GM21786 (cell line): ENCODE measurements at regions not wholly inside any gene's neighbourhood (a gene's known extent, or its start where the extent isn't known, plus 50 kb on each side); places are given as distances from the start of the nearest gene placed in this dataset.

ENCODE experiments used
- ATAC-seq: cut with Tn5 transposase; IDR thresholded peaks from one replicate; pipeline ENCODE4 v1.9.1; 2021; ENCODE audit not compliant: unreplicated experiment

DNA sequence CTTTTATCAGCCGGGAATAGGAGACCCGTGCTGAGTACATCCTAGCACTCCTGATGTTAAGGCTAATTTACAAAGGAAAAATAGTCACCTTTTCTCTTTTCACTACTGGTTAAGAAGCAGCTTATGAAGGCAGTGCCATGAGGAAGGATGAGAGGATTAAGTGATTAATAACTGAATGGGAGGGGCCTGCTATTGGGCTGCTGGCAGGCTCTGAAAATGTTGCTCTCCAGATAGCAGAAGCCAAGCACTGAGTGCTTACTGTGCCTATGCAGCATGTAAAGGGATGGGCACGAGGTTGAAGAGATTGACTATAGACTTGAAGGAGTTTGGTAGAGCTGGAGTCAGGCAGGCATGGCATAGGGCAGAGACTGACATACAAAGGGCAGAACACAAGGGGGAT is 282.4 kb upstream of the THSD7B start:
- no peak for ATAC-seq

DNA sequence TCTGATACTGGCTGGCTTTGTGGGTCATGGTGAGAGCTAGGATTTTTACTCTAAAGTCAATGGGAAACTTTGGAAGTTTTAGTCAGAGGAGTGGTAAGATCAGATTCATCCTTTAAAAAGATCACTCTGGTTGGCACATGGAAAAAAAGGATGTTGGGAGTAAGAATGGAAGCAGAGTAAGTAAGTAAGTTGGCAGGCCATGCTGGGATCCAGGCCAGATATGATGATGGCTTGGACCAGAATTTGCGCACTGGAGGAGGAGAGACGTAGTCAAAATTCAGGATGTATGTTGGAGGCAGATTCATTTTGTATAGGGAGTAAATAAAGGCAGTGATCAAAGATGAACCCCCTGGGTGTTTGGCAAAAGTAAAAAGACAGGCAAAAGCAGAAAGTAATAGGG is 283.3 kb upstream of the THSD7B start:
- ATAC-seq: no peak

DNA sequence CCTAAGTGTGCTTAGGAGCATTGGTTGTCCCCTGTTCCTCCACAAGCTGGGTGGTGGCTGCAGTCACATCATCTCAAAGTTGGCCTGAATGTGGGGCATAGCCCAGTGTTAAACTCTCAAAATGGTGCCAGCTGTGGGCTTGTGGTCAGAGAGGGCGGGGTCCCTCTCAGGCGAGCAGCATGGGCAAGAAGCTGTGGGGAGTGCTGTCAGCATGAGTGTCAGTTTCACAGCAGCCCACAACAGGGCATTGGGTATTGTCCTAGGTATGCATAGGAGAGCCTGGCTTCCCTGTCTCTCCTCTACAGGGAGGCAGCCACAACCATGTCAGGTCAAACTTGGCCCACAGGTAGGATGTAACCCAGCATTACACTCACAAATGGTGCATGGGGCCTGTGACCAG is 285.6 kb upstream of the THSD7B start:
- ATAC-seq: no peak

DNA sequence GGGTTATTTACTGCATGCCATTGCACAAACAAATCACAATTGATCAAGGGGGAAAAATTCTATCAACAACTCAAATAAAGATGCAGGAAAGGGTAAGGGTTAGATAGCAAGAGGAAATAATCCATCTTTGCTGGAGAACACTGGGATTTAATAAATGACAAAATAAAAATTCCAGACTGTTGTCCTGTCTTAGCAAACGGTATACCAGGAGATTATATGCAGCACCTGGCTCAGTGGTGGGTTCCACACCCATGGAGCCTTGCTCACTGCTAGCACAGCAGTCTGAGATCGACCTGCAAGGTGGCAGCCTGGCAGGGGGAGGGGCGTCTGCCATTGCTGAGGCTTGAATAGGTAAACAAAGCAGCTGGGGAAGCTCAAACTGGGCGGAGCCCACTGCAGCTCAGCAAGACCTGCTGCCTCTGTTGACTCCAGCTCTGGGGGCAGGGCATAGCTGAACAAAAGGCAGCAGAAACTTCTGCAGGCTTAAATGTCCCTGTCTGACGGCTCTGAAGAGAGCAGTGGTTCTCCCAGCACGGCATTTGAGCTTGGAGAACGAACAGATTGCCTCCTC is 296.5 kb upstream of the THSD7B start:
- ATAC-seq: no peak

DNA sequence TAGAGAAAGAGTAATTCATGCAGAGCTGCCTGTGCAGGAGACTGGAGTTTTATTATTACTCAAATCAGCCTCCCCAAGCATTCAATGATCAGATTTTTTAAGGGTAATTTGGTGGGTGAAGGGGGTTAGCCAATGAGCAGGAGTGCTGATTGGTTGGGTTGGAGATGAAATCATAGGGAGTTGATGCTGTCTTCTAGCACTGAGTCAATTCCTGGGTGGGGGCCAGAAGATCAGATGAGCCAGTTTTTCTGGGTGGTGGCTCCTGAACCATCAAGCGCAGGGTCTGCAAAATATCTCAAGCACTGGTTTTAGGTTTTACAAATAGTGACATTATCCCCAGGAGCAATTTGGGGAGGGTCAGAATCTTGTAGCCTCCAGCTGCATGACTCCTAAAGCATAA is 312.8 kb upstream of the THSD7B start:
- no peak for ATAC-seq

DNA sequence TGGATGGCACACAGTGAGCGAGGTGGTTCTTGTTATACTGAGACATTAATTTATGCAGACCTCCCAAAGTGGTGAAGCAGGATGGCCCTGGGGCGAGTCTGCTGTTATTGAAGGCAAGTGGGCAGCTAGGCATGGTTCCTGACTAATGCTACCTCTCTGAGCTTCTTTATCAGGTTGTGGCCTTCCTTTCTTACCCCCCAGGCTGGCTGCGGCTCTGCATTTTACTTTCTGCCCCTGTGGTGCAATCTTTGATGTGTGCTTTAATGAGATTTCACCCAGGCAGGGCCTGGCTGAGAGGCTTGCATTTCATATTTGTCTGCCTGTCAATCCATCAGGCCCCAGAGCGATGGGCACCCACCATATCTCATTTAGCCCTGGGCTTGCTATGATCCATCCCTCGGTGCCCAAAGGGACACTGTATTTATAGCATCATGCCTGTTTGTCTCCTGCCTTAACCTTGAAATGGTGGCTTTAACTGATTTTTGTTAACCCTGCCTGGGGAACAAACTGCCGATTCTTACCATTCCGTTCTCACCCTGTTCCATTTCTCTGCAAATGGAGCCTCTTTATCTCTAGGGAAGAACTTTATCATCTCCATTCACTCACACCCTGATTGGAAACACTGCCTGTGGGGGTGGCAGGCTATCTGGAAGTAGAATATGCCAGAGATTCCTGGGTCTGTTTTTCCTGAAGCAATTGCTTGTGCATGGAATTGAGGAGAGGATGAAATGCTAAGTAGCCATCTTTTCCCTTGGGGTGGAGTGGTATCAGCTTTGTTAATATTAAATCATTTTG is 316.2 kb upstream of the THSD7B start:
- ATAC-seq: no peak

DNA sequence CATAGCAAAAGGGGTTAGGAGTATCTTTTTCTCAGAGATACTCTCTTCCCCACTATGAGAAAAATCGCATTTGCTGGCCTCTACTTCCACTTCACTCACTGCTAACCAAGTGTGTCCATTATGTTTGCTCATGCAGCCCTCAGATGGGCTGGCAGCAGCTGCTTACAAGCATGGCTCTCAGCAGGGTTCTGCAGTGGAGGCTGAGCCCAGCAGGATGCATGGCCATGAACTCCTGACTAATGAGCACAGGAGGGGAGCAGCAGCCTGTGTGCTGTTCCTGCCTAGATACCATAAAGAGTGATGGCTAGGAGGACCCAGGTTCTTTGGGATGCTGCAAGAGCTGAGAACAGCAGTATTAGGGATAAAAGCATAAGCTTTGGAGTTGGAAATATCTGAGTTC is 316.9 kb upstream of the THSD7B start:
- ATAC-seq: no peak

DNA sequence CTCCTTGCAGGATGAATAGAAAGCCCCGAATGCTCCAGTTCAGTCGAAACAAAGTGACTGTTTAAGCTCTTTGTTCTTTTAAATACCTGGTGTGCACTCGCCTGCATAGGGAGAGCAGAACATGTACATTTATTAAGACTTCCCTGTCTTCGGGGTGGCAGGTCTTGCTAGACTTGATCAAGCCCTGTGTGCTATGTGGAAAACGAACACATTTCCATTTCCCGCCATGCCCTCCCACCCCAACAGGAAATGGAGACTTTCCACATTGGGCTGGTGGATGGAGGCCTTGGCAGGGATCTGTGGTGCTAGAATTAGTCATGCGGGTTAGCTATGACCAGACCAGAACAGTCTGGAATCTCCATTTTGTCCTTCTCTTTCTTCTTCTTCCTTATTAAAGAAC is 321.0 kb upstream of the THSD7B start:
- ATAC-seq: no peak

DNA sequence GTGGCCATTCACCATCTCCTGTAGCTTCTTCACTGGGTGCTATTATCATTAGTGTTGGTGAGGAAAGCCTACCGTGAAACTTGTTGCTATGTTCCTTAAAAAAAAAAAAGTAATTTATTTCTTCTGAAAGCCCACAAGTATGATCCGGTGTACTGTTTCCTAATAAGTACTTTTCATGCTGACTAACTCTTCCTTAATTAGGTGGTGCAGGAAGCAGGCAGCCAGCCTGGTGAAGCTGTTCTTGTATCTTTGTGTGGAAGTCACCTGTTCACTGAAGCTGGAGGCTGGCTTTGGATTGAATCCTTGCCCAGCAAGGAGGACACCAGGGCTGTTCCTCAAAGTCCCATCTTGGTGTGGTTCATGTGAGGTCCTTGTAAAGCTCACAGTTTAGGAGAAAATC is 321.7 kb upstream of the THSD7B start:
- no peak for ATAC-seq

DNA sequence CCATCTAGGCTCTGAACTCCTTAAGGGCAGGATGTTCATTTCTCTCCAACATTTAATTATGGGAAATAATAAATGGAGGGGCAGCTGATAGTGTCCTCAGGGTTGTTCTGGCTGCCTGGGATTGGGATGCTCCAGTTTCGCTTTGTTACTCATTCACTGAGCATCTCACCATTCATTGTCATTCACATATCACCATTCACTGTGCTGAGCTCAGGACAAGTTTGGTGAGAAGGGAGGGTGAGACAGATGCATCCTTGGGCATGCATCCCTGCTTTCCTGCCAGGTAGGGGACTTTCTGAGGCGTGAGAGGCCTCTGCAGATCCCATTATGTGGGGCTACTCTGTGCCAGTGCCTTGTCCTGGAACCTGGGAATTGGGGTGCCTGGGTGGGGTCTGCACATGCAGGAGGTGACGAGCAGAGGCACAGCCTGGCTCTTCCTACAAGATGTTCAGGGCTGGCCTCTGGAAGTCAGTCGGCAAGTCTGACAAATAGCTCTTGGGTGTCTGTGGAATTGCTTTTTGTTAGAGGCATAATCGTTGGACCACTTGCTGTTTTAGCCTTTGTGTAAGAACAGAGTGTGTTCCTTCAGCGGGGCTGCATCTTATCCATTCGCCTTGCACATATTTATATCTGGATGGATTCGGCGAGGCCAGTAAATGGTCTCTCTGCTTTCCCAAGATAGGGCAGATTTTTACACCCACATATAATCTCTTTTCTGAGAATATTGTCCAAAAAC is 323.2 kb upstream of the THSD7B start:
- ATAC-seq: no peak

DNA sequence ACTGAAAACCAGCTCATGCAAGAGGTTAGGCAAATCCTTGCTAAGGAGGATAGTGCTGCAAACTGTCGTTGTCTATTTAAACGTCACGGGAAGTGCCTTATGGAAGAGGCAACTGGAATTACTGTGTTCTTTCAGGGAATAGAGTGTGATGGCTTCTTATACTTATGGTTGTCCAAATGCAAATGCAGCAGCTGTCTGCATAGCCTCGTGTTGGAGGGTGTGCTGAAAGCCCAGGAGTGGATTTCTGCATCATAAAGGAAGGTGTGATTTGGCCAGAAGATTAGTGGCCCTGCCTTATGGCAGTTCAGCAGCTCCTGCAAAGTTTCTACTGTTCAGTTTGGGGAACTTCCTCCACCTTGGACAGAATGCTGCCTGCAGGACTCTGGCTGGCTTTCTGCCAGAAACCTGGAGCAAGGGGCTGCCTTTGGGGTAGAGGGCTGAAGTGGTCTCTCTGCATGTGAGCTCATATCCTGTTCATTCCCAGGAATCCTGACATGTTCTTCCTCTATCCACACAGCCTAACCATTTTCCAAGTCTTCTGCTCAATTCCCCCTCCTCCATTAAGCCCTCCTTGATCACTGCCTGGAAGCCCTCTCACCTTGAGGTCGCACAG is 321.2 kb upstream of the CXCR4 start:
- no peak for ATAC-seq

DNA sequence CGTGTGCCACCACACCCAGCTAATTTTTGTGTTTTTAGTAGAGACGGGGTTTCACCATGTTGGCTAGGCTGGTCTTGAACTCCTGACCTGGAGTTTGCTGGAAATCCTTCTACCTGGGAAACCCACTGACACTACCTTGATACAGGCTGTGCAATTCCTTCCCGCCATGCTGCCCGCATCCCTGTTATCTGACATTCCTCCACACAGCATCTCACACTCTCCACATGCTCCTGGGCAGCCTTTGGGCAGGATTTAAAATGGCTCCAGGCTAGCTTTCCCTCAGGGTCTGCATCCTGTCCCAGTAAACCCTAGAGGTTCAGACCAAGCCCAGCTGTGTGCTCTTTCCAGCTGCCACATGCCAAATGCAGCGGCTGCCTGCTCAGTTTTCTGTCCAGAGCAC is 319.5 kb upstream of the CXCR4 start:
- no peak for ATAC-seq

DNA sequence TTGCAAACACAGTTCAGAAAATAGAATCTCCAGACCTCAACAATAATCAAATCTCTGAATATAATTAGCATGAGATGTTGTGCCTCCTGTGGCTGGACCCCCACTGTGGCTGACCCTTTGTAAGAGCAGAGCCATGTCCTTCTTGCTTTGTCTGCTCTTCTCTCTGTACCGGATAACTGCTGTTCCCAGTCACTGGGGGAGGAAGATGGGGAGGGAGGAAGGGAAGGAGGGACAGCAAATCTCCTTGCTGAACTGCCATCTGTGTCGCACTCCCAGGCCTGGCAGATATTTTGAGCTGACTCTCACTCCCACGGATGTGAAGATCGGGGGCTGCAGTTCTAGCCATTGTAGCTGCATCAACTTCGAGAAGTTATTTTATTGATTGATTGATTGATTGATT is 319.0 kb upstream of the CXCR4 start:
- no peak for ATAC-seq

DNA sequence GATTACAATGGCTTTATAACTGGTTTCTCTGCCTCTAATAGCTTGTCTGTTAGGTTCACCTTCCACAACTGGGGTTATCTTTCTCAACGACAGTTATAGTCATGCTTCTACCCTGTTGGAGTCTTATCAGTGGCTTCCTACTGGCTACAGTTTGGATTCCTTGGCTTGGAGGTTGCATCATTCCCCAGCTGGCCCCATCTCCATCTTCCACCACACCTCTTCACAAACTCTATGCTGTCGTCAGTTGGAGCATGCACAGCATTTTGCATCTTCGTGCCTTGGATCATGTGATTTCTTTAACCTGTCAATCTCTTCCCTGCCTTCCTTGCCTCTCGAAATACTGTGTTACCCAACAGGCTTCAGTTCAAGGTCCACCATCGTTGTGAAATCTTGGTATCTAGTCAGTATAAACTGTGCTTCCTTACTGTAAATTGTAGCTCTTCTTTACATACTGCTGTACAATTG is 316.3 kb upstream of the CXCR4 start:
- ATAC-seq: no peak

DNA sequence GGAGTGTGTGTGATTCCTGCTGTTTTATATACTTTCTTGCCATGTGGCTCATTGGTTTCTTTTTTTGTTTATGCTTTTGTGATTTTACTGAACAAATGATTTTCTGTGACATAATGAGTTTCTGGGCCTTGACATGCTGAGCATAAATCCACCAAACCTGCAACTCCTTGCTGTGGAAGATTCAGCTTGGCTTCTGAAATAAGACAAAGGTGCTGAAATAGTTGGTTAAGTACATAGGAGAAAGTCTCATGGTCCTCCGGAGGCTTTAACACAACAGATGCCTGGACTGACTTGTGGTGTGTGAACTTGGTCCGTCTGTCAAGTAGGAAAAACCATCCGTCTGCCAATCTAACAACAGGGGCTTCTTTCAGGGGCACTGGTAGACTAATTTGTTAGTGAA is 315.3 kb upstream of the CXCR4 start:
- ATAC-seq: no peak

DNA sequence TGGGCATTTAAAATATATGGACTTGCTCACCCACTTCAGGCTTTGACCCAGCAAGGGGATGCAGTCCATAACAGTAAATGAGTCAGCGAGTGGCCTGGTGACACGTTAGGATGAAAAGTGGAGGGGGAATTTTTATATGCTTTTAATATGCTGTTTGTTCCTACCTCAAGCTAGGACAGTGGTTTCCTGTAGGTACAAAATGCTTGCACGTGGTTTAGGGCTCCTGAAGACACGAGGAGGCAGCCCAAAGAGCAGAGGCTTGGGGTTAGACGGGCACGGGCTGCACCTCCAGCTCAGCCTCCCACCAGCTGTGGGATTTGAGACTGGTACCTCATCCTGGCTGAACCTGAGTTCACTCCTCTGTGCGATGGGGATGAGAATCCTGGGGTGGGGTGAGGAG is 306.2 kb upstream of the CXCR4 start:
- no peak for ATAC-seq

DNA sequence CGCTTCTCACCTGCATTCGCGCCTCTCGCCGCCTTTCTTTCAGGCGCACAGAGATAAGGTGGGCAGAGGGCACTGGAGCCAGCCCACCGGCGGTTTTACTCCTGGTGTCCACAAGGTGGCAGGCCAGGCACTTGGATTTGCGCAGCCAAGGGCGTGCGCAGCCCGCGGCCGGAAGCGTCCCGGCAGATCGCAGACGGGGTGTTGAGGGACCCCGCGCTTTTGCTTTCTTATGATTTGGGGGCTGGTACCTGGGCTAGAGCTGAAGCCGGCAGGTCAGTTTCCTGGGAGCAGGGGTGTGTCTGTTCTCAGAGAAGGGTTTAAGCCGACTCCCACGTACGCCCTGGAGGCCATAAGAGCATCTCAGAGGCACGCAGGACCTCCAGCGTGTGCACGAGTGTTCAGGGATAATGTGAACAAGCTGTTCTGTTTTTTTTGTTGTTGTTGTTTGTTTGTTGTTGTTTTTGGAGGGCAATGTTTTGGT is 305.6 kb upstream of the CXCR4 start:
- peak; percentile 99 for ATAC-seq

DNA sequence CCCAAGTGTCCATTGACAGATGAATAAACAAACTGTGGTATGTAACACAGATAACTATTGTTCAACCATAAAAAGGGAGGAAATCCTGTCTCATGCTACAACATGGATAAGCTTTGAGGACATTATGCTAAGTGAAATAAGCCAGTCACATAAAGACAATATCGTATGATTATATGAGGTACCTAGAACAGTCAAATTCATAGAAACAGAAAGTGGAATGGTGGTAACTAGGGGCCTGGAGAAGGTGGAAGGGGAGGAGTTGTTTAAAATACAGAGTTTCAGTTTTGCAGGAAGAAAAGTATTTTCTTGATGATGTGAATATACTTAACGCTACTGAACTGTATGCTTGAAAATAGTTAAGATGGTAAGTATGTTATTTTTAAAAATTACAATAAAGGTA is 304.6 kb upstream of the CXCR4 start:
- ATAC-seq: no peak

DNA sequence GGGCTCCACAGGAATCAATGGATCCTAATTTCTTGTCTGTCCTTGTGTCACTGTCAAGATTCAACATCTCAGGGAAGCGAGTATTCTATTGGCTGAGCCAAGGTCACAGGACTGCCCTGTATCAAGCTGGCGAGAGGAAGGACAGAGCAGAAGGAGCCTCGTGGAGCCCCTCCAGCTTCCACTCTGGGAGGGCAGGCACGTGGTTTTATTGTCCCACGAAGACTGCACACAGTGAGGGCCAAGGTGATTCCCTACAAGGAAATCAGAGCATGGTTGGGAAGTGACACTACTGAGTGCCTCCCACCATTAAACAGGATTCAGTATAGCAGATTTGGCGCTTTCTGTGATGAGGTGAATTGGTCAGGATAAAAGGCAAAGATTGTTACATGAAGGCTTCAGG is 302.4 kb upstream of the CXCR4 start:
- no peak for ATAC-seq

DNA sequence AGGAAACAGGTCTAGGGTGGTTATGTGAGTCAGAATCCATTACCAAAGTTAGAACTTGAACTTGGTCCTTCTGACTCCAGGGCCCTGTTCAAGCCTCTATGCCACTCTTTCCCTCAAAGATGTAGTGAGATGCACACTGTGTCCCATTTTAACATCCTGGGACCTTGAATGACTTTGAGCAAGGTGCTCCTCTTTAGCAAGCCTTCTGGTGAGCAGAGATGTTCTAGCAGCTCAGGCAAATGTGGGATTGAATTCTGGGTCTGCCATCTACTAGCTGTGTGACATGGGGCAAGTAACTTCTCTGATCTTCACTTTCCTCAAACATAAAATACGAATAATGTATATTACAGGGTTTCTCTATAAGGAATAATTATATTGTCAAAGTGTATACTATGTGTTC is 294.0 kb upstream of the CXCR4 start:
- ATAC-seq: no peak

DNA sequence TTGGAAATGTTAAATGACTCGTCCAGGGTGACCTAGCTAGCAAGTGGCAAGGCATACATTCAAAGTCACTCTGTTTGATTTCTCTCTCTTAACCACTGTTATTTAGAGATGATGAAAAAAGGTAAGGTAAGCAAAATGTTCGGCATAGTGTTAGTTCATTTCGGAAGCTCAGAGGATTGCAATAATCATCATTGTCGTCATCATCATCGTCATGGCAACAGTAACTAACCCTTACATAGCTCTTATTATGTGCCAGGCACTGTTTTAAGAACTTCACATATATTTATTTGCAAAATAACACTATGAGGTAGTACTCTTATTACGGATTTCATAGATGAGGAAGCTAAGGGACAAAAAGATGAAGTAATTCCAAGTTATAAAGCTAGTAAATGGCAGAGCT is 292.7 kb upstream of the CXCR4 start:
- no peak for ATAC-seq

DNA sequence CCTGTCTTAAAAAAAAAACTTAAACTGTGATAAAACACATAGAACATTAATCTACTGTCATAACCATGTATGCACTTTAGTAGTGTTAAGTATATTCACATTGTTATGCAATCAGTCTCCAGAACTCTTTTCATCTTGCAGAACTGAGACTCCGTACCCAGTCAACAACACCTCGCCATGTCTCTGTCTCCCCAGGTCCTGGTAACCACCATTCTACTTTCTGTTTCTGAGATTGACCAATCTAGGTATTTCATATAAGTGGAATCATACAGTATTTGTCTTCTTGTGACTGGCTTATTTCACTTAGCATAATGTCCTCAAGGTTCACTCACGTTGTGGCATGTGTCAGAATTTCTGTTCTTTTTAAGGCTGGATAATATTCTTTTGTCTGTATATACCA is 290.8 kb upstream of the CXCR4 start:
- ATAC-seq: no peak
